ENCODE measurements at regions not wholly inside any gene's neighbourhood (a gene's known extent, or its start where the extent isn't known, plus 50 kb on each side); places are given as distances from the start of the nearest gene placed in this dataset.

- ChIA-PET POLR2A (no interaction called here), CTCF (interaction anchor here (0.6 to 3.1 kb wide), 2 partner anchors 186 to 277 kb away, joined by 3 to 11 read pairs; no protein-coding TSS in a partner anchor)
- Histone ChIP-seq H3K27ac (no peak overlapping the region), H3K9me3 (peaks cover 9% of the 10 kb centered on the region; the same call in 2 of the 3 replicates), H3K4me2 (no peak overlapping the region), H3K4me1 (no peaks in the 10 kb centered on the region), H3K4me3 (no peak overlapping the region)
- TF ChIP-seq HES2 (IDR thresholded peaks at IDR 0.05) (no peak), MAX (IDR thresholded peaks at IDR 0.05) (no peak), BHLHE40 (IDR thresholded peaks at IDR 0.05; ENCODE audit: low read depth, low read length) (no peak), ATOH8 (CRISPR knock-in tag; IDR thresholded peaks at IDR 0.05; ENCODE audit: low read depth) (no peak), GATA3 (IDR thresholded peaks at IDR 0.05; ENCODE audit: borderline replicate concordance) (no peak), HDAC2 (IDR thresholded peaks at IDR 0.05) (no peak), BCL3 (IDR thresholded peaks at IDR 0.05) (no peak), ZNF302 (CRISPR knock-in tag; IDR thresholded peaks at IDR 0.05) (no peak), POLR2AphosphoS2 (conservative IDR thresholded peaks at IDR 0.05; ENCODE audit: low read length) (no peak), ZSCAN20 (CRISPR knock-in tag; IDR thresholded peaks at IDR 0.05) (no peak), CHD4 (IDR thresholded peaks at IDR 0.05; ENCODE audit: borderline replicate concordance) (no peak), ZFP36 (IDR thresholded peaks at IDR 0.05; ENCODE audit: borderline replicate concordance, partially characterized antibody) (no peak), CTCF (IDR thresholded peaks at IDR 0.05) (no peak), KDM5A (IDR thresholded peaks at IDR 0.05) (no peak), FOSL2 (IDR thresholded peaks at IDR 0.05) (no peak), FOSL2 (CRISPR knock-in tag; IDR thresholded peaks at IDR 0.05) (no peak), NFE2L2 (conservative IDR thresholded peaks at IDR 0.05; ENCODE audit: low read length) (no peak), JUN (IDR thresholded peaks at IDR 0.05) (no peak), NPAS2 (CRISPR knock-in tag; IDR thresholded peaks at IDR 0.05; ENCODE audit: borderline replicate concordance) (no peak)
- WGBS (ENCODE audit: missing lambda C conversion rate) = 63% methylated on average over 5 of the region's 5 CpGs
- DNase-seq (ENCODE audit: low read depth in 1 of 2, low spot score in 1 of 2) (no peak), ATAC-seq (no peak), FAIRE-seq (no peak)
Observed at GRCh38 chr2:172275239-172275638, 152.1 kb upstream of the ITGA6 start.

- Histone ChIP-seq H3K4me2 (no peak overlapping the region), H3K27ac (no peak overlapping the region), H3K4me1 (no peaks in the 10 kb centered on the region), H3K4me3 (no peak overlapping the region), H3K9me3 (peaks cover 9% of the 10 kb centered on the region; the same call in 2 of the 3 replicates)
- DNase-seq (ENCODE audit: low read depth in 1 of 2, low spot score in 1 of 2) (no peak), FAIRE-seq (no peak), ATAC-seq (no peak)
- no peak for TF ChIP-seq ZC3H11A (IDR thresholded peaks at IDR 0.05)
- TF ChIP-seq RCOR1 (IDR thresholded peaks at IDR 0.05; ENCODE audit: low read depth, low read length) = no peak
- TF ChIP-seq TFCP2L1 (CRISPR knock-in tag; IDR thresholded peaks at IDR 0.05) = no peak
- TF ChIP-seq CEBPB (IDR thresholded peaks at IDR 0.05) = no peak
- no peak for TF ChIP-seq REST (IDR thresholded peaks at IDR 0.05)
- ChIA-PET POLR2A (no interaction called here), CTCF (interaction anchor here (3.0 kb wide), 1 partner anchor 185 kb away, joined by 16 read pairs; no protein-coding TSS in a partner anchor)
Observed at GRCh38 chr2:172276961-172277360, 150.4 kb upstream of the ITGA6 start.

Measured in A549 (cell line).